ENCODE measurements at regions not wholly inside any gene's neighbourhood (a gene's known extent, or its start where the extent isn't known, plus 50 kb on each side); places are given as distances from the start of the nearest gene placed in this dataset.

GRCh38 chr6:156538875-156539660 lies 238.1 kb upstream of the ARID1B start:
- TF ChIP-seq GATA3 (IDR thresholded peaks at IDR 0.05; ENCODE audit: low read depth, low read length) (no peak), GATA2 (IDR thresholded peaks at IDR 0.05; ENCODE audit: low read depth, low read length) (no peak)
